ENCODE measurements at regions not wholly inside any gene's neighbourhood (a gene's known extent, or its start where the extent isn't known, plus 50 kb on each side); places are given as distances from the start of the nearest gene placed in this dataset.
"Not testable (repeated sequence)": the region's sequence is repeated elsewhere in the genome, so short reads cannot be mapped to it uniquely, and the experiment has no call there.

DNA sequence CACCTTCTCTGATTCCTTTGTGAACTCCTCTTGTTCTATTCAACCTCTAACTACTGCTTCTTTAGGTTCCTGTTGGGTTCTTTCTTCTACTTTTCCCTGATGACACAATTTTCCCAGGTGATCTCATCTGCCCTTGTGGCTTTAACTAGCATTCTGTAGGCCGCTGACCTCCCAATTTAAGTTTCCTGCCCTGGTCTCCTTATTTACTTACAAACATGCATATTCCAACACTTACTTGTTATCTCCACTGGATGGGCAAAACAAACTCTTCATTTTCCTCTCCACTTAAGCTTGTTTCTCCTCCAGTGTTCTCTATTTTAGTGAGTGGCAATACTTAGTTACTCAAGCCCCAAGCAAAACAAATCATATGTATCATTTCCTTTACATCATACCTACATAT is 734.5 kb downstream of the METTL15 start:
- DNase-seq = no peak

DNA sequence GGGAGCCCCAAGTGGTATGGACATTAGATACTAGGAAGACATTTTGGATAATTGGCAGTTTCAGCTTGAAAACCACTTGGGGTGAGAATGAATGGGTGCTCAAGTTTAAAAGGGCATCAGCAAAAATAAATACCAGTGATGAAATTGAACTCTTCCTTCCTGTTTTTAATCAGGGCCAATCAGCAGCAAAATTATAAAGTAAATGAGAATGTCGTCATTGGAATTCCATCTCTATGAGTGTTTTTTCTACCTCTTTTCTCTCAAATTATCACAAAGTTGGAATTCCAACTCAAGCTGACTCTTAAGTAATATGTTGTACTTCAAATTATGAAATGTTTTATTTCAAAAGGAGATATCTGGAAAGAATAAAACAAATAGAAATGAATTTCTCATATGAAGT is 730.6 kb downstream of the METTL15 start:
- no peak for DNase-seq

- DNase-seq = no peak
Measured at GRCh38 chr11:28837599-28837998, 729.4 kb downstream of the METTL15 start.

DNA sequence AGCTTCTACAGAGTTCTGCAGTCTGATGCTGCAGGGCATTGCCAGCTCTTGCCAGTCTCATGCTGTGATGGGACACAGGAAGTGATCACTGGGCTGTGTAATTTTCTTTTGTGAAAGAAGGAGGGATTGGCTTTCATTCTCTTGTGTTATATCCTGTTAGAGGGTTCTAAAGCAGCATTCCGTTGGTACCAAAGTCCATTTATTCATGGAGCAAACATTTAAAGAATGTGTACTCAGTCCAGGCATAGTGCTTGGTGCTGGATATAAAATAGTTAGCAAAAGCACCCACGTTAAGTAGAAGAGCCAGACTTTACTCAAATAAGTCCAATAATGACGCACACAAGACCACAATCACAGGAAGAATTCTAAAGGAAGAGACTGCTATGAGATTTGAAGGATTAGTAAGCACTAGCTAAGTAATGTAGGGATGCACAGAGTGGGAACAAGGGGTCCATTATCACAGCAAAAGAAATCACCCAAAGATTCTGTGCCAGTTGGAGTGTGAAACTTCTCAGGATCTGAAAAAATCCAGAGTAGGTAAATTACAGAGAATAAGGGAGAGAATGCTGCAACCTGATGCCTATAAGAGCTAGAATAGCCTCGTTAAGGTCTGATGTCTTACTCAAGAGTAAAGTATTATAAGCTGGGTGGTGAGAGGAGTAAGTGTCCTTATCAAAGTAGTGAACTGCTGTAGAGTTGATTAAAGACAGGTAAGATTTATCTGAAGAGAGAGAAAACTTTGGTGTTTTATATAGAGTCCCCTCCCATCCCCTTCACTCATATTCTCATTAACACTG is 728.3 kb downstream of the METTL15 start:
- DNase-seq = no peak

- DNase-seq = no peak
Measured at GRCh38 chr11:28835790-28836189, 727.6 kb downstream of the METTL15 start.

- DNase-seq = no peak
Measured at GRCh38 chr11:28835317-28835716, 727.1 kb downstream of the METTL15 start.

DNA sequence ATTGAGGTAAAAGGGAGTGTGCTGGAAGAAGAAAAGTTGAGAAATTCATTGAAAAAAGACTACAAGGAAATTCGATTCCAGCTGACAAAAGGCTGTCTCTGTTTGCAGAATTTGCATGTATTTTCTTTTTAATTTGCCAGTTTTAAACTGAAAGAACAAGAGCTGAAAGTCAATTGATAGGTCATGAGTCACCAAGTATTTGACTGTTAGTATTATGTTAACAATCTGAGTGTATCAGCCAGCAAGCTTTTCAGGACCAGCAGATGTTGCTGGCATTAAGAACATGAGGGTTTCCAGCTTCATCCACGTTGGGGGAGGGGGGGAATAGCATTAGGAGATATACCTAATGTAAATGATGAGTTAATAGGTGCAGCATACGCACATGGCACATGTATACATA is 726.7 kb downstream of the METTL15 start:
- no peak for DNase-seq

DNA sequence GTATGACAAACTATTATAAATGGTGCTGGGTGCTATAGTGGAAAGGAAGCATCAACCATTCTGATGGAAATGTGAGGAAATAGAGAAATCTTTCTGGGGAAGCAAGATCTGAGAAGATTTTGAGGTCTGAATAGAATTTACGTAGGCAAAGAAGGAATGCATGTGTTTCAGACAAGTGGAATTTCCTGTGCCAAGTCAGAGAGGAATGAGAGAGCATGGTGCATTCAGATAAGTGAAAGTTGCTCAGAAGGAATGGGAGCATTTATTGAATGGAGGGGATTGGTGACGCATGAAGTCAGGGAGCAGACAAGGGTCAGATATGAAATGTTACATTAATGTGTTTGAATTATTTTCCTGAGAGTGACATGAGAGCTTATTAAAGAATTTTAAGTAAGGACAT is 725.5 kb downstream of the METTL15 start:
- no peak for DNase-seq

DNA sequence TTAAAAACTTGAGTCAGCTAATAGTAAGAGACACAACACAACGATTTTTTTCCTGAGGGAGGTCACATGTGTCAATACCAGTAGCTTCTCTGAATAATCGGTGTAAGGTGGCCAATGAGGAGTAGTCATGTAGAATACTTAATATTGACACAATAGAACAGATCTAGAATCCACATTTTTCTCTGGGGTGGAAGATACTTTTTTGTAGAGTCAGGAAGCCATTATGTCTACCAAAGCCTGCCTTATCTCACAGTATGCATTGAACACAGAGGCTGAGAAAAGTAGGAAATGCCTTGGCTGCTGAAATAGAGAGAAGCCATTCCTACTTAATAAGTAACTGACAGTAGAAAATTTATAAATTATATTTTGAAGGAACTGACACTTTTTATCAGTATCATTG is 725.0 kb downstream of the METTL15 start:
- no peak for DNase-seq

GRCh38 chr11:28826807-28827206 is 718.6 kb downstream of the METTL15 start:
- DNase-seq = no peak

DNA sequence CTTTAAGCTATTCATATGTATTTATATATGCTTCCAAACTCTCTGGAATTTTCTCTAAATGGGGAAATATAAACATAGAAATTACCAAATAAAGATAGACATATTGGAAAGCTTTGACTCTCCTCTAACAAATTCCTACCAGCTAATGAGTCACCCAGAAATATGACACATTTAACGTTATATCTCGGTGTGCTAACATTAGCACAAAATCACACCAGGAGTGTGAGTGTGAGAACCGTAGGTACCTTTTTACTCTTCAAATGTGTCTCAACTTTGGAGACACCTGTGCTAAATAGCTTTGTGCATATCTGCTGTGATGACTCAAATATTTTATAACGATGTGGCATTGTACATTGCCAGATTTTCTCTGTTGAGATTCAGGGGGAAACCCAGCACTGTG is 714.4 kb downstream of the METTL15 start:
- no peak for DNase-seq

DNA sequence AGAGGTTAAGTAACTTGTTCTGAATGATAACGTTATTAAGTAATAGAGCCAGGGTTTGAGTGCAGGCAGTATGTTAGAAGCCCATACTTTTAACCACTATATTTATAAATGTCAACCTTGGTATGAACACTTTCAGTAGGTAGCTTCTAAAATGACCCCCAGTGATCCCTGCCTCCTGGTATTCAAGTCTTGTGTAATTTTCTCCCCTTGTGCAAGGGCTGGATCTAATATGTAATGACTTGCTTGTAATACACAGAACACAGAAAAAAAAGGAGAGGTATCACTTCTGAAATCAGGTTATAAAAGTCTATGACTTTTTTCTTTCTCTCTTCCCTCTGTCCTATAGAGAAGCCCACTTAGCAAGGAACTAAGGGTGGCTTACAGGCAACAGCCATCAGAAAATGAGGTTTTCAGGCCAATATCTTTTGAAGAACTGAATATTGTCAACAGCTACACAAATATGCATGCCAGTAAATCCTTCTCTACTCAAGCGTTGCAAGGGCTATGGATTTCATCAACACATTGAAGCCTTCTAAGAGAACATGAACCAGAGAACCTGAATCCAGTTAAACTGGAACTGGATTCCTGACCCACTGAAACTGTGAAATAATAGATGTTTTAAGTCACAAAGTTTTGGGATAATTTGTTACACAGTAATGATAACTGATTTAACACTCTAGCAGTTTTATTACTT is 712.3 kb downstream of the METTL15 start:
- DNase-seq = no peak

DNA sequence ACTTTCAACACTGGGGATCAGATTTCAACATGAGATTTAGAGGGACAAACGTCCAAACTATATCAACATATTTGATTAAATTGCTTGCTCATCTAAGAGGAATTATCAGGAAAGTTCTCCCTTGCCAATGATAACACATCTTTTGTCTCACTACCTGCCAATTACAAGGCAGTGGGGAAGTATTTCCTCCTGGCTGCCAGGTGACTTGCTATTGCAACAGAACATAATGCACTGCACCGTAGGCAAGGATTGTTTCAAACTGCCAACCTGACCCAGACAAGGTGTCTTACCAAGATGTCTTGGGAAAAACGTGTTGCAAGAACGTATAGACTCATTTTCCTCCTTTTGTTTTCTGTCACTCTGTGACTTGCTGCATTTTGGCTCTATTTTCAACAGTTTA is 711.6 kb downstream of the METTL15 start:
- DNase-seq = no peak

DNA sequence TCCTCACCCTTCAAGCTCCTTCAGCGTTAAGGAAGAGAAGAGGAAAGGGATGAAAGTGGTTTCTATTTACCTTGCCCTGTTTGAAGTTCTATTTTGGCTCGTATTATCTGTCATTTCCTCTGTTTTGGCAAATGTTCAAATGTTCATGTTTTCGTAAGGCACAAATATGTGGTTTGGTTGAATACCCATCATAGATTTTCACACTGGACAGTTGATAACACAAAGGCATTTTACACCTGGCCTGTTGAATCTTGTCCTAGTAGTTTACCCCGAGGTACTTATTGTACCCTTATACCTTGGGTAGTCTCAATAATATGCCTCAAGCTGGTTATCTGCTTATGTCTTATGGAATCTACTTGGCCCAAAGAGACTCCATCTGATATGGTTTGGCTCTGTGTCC is 706.9 kb downstream of the METTL15 start:
- no peak for DNase-seq

GRCh38 chr11:28808771-28809170 is 700.6 kb downstream of the METTL15 start:
- DNase-seq = no peak

DNA sequence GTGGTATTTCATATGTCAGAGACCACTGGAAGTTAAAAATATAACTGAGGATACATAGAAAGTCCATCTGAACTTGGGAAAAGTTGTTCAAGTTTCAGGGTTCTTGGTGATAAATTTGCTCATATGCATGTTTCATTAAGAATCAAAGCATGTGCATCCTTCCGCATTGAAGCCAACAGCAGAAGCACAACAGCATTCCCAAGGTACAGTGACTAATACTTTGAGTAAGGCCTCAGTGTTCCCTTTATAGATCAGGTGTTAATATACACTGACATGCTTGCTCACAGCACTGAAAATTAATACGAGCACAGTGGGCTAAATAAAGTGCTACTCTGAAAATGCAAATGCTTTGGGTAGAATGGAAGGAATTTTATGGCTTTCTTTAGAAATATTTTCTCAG is 691.1 kb downstream of the METTL15 start:
- no peak for DNase-seq

DNA sequence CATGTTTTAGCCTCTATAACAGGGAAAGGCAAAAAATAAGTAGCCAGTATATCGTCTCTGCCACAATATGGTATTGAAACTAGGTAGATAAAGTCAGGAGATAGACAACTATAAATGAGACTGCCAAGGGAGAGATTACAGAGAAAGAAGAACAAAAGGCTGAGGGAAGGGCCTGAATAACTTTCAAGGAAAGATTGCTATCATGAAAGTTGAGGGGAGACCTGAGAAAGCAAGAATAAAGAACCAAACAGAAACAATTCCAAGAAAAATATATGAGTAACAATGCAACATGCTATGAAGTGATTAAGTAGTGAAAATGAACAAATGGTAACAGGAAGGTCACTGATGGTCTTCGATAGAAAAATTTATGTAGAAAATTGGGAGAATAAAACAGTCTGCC is 690.1 kb downstream of the METTL15 start:
- no peak for DNase-seq

DNA sequence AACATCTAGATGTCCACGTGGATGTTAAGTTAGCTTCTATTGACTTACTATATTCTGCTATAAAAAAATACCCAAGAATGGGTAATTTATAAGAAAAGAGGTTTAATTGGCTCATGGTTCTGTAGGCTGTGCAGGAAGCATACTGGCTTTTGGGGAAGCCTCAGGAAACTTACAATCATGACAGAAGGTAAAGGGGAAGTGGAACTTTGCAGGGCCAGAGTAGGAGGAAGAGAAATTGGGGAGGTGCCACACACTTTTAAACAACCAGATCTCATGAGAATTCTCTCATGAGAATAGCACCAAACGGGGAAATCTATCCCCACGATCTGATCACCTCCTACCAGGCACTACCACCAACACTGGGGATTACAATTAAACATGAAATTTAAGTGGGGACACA is 689.3 kb downstream of the METTL15 start:
- no peak for DNase-seq

DNA sequence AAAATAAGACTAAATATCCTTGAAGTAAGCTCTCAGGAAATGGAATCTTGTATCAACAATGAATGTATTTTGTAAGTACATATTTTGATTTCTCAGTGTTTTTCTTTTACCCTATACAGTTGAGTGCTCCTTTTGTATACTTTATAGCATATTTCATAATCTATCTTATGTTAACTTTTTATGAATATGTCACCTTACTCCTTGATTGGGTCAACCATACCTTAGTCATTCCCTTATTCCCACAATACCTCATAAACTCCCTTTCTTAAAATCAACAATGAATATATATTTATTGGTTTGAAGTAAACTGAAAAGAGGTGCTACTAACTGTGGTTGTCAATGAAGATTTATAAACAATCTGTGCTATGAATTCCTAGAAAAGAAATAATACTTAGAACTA is 686.2 kb downstream of the METTL15 start:
- no peak for DNase-seq

- no peak for DNase-seq
Measured at GRCh38 chr11:28793282-28793738, 685.1 kb downstream of the METTL15 start.

DNA sequence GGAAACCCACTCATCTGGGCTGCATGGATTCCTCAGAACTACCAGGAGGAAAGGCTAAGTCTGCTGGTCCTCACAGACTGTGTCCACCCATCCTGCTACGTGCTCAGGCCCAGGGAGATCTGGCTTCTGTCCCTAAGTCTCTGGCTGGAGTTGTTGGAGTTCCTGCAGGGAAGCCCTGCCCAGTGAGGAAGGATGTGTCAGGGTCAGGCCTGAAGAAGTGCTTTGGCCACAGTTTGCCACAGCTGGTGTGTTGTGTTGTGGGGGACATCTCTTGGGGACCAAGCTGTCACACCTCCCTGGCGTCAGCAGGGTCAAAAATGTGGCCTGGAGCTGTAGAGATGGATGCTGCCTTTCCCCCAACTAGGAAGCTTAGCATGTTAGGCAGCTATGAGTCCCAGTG is 684.7 kb downstream of the METTL15 start:
- no peak for DNase-seq

DNA sequence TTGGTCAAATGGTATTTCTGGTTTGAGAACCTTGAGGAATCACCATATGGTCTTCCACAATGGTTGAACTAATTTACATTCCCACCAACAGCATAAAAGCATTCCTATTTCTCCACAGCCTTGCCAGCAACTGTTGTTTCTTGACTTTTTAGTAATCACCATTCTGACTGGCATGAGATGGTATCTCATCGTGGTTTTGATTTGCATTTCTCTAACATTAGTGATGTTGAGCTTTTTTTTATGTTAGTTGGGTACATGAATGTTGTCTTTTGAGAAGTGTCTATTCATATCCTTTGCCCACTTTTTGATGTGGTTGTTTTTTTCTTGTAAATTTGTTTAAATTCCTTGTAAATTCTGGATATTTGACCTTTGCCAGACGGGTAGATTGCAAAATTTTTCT is 679.7 kb downstream of the METTL15 start:
- not testable (repeated sequence) for DNase-seq

DNA sequence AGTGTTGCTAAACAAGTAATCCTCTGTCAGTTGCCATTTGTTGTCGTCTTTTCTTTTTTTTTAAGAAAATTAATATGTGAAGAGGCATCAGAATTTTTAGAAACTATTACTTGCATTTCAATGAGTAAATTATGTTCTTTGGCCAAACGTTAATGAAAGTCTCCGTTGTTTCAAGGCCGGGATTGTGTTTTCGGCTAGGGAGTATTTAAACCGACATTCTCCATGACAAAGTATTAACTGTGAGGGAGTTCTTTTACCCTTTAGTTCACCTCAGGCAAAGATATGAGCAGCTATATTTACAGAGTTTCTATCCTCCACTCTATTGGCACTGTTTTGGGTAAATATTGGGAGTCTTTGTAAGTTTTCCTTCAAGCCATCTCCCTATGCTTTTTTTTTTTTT is 668.9 kb downstream of the METTL15 start:
- no peak for DNase-seq

DNA sequence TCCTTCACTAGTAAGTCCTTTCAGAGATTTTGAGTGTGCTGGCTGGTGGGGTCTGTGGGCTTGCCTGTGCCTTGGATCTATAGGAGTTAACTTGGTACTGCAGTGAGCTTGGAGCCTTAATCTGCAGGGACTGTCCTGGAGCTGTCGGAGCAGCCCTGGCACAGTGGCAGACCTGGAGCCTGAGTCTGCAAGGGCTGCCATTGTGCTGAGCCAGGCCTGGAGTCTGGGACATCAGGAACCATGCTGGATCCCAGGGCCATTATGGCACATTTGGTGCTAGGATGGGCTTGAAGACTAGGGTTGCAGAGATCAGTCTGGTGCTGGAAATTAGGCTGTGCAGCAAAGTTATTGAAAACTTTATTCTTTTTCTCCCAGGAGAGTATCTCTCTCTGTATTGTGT is 665.4 kb downstream of the METTL15 start:
- no peak for DNase-seq

- DNase-seq = no peak
Measured at GRCh38 chr11:28770806-28771205, 662.6 kb downstream of the METTL15 start.

All from hematopoietic multipotent progenitor cell treated with erythropoietin and hydrocortisone succinate and interleukin-3 and kit ligand, for 6 days (in vitro differentiated cells).